AG04449 (cell line): ENCODE measurements at regions not wholly inside any gene's neighbourhood (a gene's known extent, or its start where the extent isn't known, plus 50 kb on each side); places are given as distances from the start of the nearest gene placed in this dataset.

ENCODE experiments used
- CTCF ChIA-PET: fragments of 350-600 bp; formaldehyde crosslinking; extraction: SDS; loops from one replicate; lab custom pipeline; 2021; ENCODE audit warnings: antibody characterized with exemption; lab: Yijun Ruan, JAX
- POLR2A ChIA-PET: fragments of 400-600, 350-600 bp; formaldehyde crosslinking; extraction: SDS; loops from one replicate; lab custom pipeline; 2020; ENCODE audit warnings: antibody characterized with exemption, inconsistent platforms; lab: Yijun Ruan, JAX
- DNase-seq: peaks from one replicate; pipeline ENCODE4 v3.0.0-alpha.2; 2010; ENCODE audit warnings: low read depth, low spot score
- H3K4me3 ChIP-seq: 2 replicates; pipeline ENCODE4 v1.5.1; 2011; ENCODE audit warnings: low read depth, mild to moderate bottlenecking, control low read depth, low read length
- CTCF ChIP-seq: IDR thresholded peaks from one replicate; pipeline ENCODE4 v1.5.1; 2011; ENCODE audit warnings: mild to moderate bottlenecking, moderate library complexity, low read length, control low read depth, inconsistent platforms; ENCODE audit not compliant: insufficient read depth; ENCODE audit errors: missing control alignments

- ChIA-PET CTCF (no interaction called here), POLR2A (no interaction called here)
- H3K4me3 ChIP-seq, result no peak overlapping the region
- TF ChIP-seq CTCF, result no peak
- no peak for DNase-seq
These were observed 780.3 kb downstream of the SUGCT start for GRCh38 chr7:40915071-40915470.
